ENCODE measurements at regions not wholly inside any gene's neighbourhood (a gene's known extent, or its start where the extent isn't known, plus 50 kb on each side); places are given as distances from the start of the nearest gene placed in this dataset.

GRCh38 chr16:73313950-73314349 lies 266.0 kb upstream of the ZFHX3 start:
- TF ChIP-seq POLR2AphosphoS5 (IDR thresholded peaks at IDR 0.05; ENCODE audit: low read depth, low read length) (no peak), POLR2A (IDR thresholded peaks at IDR 0.05; ENCODE audit: low read depth, low read length) (no peak), TAF1 (IDR thresholded peaks at IDR 0.05; ENCODE audit: borderline replicate concordance, low read depth, low read length) (no peak)
